RWPE1 (cell line): ENCODE measurements at regions not wholly inside any gene's neighbourhood (a gene's known extent, or its start where the extent isn't known, plus 50 kb on each side); places are given as distances from the start of the nearest gene placed in this dataset.
A peak's percentile ranks its signal among the peaks of the same experiment; 100 is the strongest.

Source experiments
- CTCF ChIA-PET: fragments of 350-600 bp; sonication (Branson Sonifier 250); formaldehyde crosslinking; extraction: SDS; loops from one replicate; lab custom pipeline; 2021; lab: Yijun Ruan, JAX
- POLR2A ChIA-PET: fragments of 400-600 bp; formaldehyde crosslinking; extraction: SDS; loops from one replicate; lab custom pipeline; 2020; ENCODE audit warnings: antibody characterized with exemption; ENCODE audit not compliant: low non-redundant PET; lab: Yijun Ruan, JAX
- DNase-seq: peaks from one replicate; pipeline ENCODE4 v3.0.0; 2012; ENCODE audit warnings: low spot score
- H3K27ac ChIP-seq: fragments of 450-650 bp; 2 replicates; pipeline ENCODE4 v1.5.1; 2017
- CTCF ChIP-seq: fragments of 450-650 bp; conservative IDR thresholded peaks from 2 replicates; pipeline ENCODE4 v1.5.1; 2017; ENCODE audit warnings: low read depth, mild to moderate bottlenecking

GRCh38 chr2:72050734-72051133, 96.9 kb downstream of the CYP26B1 start:
- no peak overlapping the region for H3K27ac ChIP-seq
- POLR2A ChIA-PET, result no interaction called here
- no peak for TF ChIP-seq CTCF
- CTCF ChIA-PET, result interaction anchor here (0.6 kb wide), 1 partner anchor 278 kb away, joined by 3 read pairs; no protein-coding TSS in a partner anchor
- DNase-seq, result no peak

- H3K27ac ChIP-seq, result no peak overlapping the region
- no peak for TF ChIP-seq CTCF
- POLR2A ChIA-PET, result no interaction called here
- CTCF ChIA-PET, result interaction anchor here (0.6 to 0.7 kb wide), 2 partner anchors 247 to 328 kb away, joined by 4 to 6 read pairs; no protein-coding TSS in a partner anchor
- DNase-seq, result no peak
Observed at GRCh38 chr2:72048881-72049477, 98.7 kb downstream of the CYP26B1 start.

GRCh38 chr2:72043985-72044384, 103.7 kb downstream of the CYP26B1 start:
- CTCF ChIA-PET, result no interaction called here
- POLR2A ChIA-PET, result no interaction called here
- H3K27ac ChIP-seq, result no peak overlapping the region
- TF ChIP-seq CTCF, result no peak
- no peak for DNase-seq

- no peak for TF ChIP-seq CTCF
- H3K27ac ChIP-seq, result peak overlapping the region; percentile 86
- CTCF ChIA-PET, result interaction anchor here (1.3 kb wide), 1 partner anchor 109 kb away, joined by 6 read pairs; no protein-coding TSS in a partner anchor
- POLR2A ChIA-PET, result no interaction called here
- DNase-seq, result peak; percentile 78
Observed at GRCh38 chr2:72041638-72042111, 106.0 kb downstream of the CYP26B1 start.

GRCh38 chr2:72040629-72041571, 106.8 kb downstream of the CYP26B1 start:
- H3K27ac ChIP-seq, result peak overlapping the region; percentile 86
- DNase-seq, result peak; percentile 60
- no peak for TF ChIP-seq CTCF
- ChIA-PET POLR2A (no interaction called here), CTCF (interaction anchor here (1.3 kb wide), 1 partner anchor 109 kb away, joined by 6 read pairs; no protein-coding TSS in a partner anchor)

GRCh38 chr2:72038524-72038923, 109.1 kb downstream of the CYP26B1 start:
- POLR2A ChIA-PET, result interaction anchor here (0.5 kb wide), 1 partner anchor 377 kb away, joined by 4 read pairs; no protein-coding TSS in a partner anchor
- CTCF ChIA-PET, result interaction anchor here (0.6 kb wide), 1 partner anchor 101 kb away, joined by 3 read pairs; no protein-coding TSS in a partner anchor
- no peak overlapping the region for H3K27ac ChIP-seq
- no peak for DNase-seq
- no peak for TF ChIP-seq CTCF
